ENCODE measurements at regions not wholly inside any gene's neighbourhood (a gene's known extent, or its start where the extent isn't known, plus 50 kb on each side); places are given as distances from the start of the nearest gene placed in this dataset.

DNA sequence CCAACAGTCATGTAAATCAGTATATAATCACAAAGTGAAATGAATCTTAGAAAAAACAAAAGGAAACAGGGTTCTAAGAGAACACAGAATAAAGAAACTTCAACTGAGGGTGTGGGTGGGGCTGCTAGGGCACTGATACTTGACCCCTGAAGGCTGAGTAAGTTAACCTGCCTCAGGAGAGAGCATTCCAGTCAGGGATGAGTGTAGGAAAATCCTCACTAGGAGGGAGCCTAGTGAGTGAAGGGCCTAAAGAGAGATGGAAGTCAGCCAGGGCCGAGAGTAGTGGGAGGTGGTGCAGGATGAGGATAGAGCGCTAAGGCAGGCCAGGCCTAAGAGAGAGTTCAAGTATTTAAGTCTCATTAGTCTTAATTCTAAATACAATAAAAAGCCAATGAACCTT is 342.6 kb downstream of the SATB2 start:
- no peak for TF ChIP-seq GATA1 (IDR thresholded peaks at IDR 0.05; ENCODE audit: low read depth, low read length)
- TF ChIP-seq POLR2A (IDR thresholded peaks at IDR 0.05; ENCODE audit: low read length): no peak
- no peak for DNase-seq

DNA sequence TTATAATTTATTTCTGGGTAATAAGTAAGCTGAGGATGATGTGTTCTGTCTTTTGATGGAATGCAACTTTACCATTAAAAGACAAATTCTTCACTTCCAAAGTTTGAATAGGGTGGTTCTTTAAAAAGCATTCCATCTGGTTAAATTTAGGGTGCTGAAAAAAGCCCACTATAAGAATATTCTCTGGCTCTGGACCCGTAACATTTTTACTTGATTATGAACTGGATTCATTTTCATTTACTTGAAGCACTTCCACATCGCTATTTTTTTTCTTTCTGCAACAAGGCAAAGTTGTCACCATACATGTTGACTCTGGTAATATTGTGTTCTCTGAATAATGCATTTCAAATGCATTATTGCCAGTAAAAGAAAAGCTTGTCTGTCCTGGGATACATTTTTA is 344.6 kb downstream of the SATB2 start:
- TF ChIP-seq GATA1 (IDR thresholded peaks at IDR 0.05; ENCODE audit: low read depth, low read length) (no peak), POLR2A (IDR thresholded peaks at IDR 0.05; ENCODE audit: low read length) (no peak)
- DNase-seq: no peak

DNA sequence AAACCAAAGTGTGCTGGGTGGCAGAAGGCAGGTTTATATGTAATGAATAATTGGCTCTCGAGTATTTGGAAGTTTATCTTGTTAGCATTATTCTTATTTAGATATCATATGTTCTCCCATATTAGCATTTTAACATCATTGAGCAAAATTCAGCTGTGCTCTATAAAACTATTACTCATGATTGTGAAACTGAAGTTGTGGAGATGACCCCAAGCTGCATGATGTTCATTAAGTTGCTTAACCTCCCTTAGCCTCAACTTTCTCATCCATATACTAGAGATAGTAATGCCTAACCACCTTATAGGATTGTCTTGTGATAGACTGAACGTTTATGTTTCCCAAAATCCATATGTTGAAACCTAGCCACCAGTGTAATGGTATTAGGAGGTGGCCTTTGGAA is 346.3 kb downstream of the SATB2 start:
- DNase-seq: no peak
- TF ChIP-seq POLR2A (IDR thresholded peaks at IDR 0.05; ENCODE audit: low read length): no peak
- no peak for TF ChIP-seq GATA1 (IDR thresholded peaks at IDR 0.05; ENCODE audit: low read depth, low read length)

DNA sequence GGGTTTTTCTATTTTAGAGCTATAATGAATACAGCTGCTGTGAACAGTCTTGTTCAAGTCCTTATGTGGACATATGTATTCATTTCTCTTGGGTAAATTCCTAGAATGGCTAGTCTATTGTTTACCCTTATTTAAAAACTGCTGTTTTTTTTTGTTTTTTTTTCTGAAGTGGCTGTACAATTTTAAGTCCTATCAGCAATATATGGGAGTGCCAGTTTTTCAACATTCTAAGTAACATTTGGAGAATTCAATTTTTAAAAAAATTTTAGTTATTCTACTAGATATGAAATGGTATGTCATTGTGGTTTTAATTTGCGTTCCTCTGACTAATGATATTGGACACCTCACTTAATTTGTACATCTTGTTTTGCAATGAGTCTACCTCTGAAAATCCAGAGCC is 349.7 kb downstream of the SATB2 start:
- DNase-seq: no peak
- TF ChIP-seq POLR2A (IDR thresholded peaks at IDR 0.05; ENCODE audit: low read length) (no peak), GATA1 (IDR thresholded peaks at IDR 0.05; ENCODE audit: low read depth, low read length) (no peak)

GRCh38 chr2:199105826-199106225 is 351.9 kb downstream of the SATB2 start:
- no peak for DNase-seq
- TF ChIP-seq POLR2A (IDR thresholded peaks at IDR 0.05; ENCODE audit: low read length): no peak
- no peak for TF ChIP-seq GATA1 (IDR thresholded peaks at IDR 0.05; ENCODE audit: low read depth, low read length)

GRCh38 chr2:199101487-199101886 is 356.3 kb downstream of the SATB2 start:
- TF ChIP-seq POLR2A (IDR thresholded peaks at IDR 0.05; ENCODE audit: low read length) (no peak), GATA1 (IDR thresholded peaks at IDR 0.05; ENCODE audit: low read depth, low read length) (no peak)
- no peak for DNase-seq

- no peak for DNase-seq
- TF ChIP-seq POLR2A (IDR thresholded peaks at IDR 0.05; ENCODE audit: low read length) (no peak), GATA1 (IDR thresholded peaks at IDR 0.05; ENCODE audit: low read depth, low read length) (no peak)
Measured at GRCh38 chr2:199100326-199101110, 357.2 kb downstream of the SATB2 start.

- TF ChIP-seq GATA1 (IDR thresholded peaks at IDR 0.05; ENCODE audit: low read depth, low read length): no peak
- TF ChIP-seq POLR2A (IDR thresholded peaks at IDR 0.05; ENCODE audit: low read length): no peak
- DNase-seq: no peak
Measured at GRCh38 chr2:199092419-199092818, 365.3 kb downstream of the SATB2 start.

- TF ChIP-seq GATA1 (IDR thresholded peaks at IDR 0.05; ENCODE audit: low read depth, low read length): no peak
- TF ChIP-seq POLR2A (IDR thresholded peaks at IDR 0.05; ENCODE audit: low read length): no peak
- DNase-seq: no peak
Measured at GRCh38 chr2:199085261-199085660, 372.5 kb downstream of the SATB2 start.

DNA sequence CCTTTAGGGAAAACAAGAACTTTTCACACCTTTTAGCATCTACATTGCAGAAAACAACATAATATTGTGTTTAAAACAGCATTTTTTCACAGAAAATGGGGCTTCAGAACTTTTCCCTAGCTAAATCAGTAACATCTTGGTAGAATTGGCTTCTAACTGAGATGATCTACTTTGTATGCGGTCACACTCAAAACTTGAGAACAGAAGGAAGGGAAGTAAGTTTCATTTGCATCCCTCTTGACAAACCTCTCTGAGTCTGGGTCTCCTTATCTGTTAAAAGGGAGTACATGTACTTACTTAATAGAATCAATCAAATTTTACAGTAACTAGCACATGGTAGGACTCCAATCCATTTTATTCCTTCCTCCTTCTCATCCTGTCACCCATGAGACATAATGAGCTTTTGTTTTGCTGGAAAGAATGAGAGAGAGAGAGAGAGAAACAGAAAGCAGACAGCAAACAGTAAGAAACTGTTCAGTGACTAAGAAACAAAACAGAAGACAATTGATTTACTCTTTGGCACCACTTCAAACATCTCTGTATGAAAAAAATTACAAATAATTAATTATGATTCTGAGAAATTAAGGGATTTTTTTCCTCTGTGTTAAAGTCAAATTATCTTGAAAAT is 387.3 kb downstream of the SATB2 start:
- DNase-seq: no peak
- TF ChIP-seq POLR2A (IDR thresholded peaks at IDR 0.05; ENCODE audit: low read length): no peak
- TF ChIP-seq GATA1 (IDR thresholded peaks at IDR 0.05; ENCODE audit: low read depth, low read length): no peak

GRCh38 chr2:199064201-199064600 is 393.5 kb downstream of the SATB2 start:
- no peak for DNase-seq
- no peak for TF ChIP-seq GATA1 (IDR thresholded peaks at IDR 0.05; ENCODE audit: low read depth, low read length)
- no peak for TF ChIP-seq POLR2A (IDR thresholded peaks at IDR 0.05; ENCODE audit: low read length)

DNA sequence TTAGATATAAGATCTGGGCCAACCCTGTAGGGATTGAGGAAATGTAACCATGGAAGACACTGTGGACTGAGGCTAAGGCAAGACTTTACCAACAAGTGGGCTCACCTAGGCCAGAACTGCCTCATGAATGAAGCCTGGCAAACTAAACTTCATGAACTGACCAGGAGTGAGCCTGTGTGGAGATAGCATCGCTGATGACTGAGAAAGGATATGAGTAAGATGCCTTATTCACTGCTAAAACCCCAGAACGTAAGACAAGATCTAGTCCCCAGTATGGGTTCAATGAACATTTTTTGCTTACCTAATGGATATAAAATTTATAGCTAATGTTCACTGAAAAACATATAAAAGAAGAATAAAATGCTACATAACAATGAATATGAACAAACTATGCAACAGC is 399.8 kb downstream of the SATB2 start:
- no peak for TF ChIP-seq GATA1 (IDR thresholded peaks at IDR 0.05; ENCODE audit: low read depth, low read length)
- no peak for TF ChIP-seq POLR2A (IDR thresholded peaks at IDR 0.05; ENCODE audit: low read length)
- no peak for DNase-seq

DNA sequence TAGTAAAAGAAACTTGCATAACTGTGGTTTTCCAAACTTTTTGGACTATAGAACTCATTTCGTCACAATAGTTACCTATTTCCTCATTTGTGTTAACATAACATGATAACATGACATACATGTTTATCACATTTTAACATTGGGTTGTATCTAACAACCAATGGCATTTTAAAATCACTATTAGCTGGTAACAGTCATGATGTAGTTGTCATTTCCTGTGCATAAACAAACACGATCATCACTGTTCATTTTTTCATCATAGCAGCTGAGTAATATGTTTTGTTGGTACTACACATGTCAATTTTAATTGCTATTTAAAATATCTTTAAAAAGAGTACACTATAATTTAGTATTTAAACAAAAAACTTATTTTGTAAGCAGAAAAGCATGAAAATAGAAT is 402.4 kb downstream of the SATB2 start:
- DNase-seq: no peak
- no peak for TF ChIP-seq POLR2A (IDR thresholded peaks at IDR 0.05; ENCODE audit: low read length)
- no peak for TF ChIP-seq GATA1 (IDR thresholded peaks at IDR 0.05; ENCODE audit: low read depth, low read length)

DNA sequence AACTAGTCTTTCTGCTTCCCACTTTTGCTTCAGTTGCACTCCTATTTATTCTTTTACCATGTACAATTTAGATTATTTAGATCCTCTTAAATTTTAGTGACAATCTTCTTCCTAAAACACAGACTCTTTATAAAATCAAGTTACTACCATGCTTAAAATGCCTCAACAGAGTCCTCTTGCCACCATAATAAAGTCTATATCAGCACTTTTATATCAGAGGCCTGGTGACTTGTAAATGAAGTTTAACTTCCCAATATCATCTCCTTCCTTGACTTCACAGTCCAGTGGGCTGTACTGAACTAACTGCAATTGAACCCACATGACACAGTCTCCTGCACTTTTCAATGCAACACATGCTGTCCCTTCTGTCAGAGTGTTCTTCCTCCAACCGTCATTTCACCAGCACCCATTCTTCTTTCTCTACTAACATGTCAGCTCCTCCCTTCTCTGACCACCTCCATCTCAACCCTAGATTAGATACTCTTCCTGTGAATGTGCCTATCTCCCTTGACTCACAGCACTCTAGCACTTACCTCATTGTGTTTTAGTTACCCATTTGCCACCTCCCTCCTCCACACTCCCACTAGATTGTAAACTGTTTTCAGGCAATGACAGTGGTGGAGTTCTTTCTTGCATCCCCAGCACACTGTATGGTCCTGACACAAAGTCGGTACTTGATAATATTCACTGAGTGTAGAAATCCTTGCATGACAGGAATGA is 414.9 kb downstream of the SATB2 start:
- DNase-seq: no peak
- TF ChIP-seq POLR2A (IDR thresholded peaks at IDR 0.05; ENCODE audit: low read length): no peak
- TF ChIP-seq GATA1 (IDR thresholded peaks at IDR 0.05; ENCODE audit: low read depth, low read length): no peak
